ENCODE measurements at regions not wholly inside any gene's neighbourhood (a gene's known extent, or its start where the extent isn't known, plus 50 kb on each side); places are given as distances from the start of the nearest gene placed in this dataset.

GRCh38 chr5:135156715-135157404 is 122.8 kb upstream of the PITX1 start (continued):
- TF ChIP-seq HNF4G (IDR thresholded peaks at IDR 0.05; ENCODE audit: borderline replicate concordance, low read depth, low read length), result peak; percentile 78
- TF ChIP-seq HNF4G (CRISPR knock-in tag; IDR thresholded peaks at IDR 0.05; ENCODE audit: borderline replicate concordance, low read depth), result peak; percentile 85; the same call in 1 of the 2 replicates
- TF ChIP-seq REL (CRISPR knock-in tag; conservative IDR thresholded peaks at IDR 0.05), result no peak
- peak; percentile 90 for TF ChIP-seq RCOR2 (CRISPR knock-in tag; IDR thresholded peaks at IDR 0.05)
- 0 out of 2 replicates have a peak, but pooled peaks have one; percentile 40 for TF ChIP-seq RBAK (CRISPR knock-in tag; IDR thresholded peaks at IDR 0.05)
- TF ChIP-seq CSRNP1 (CRISPR knock-in tag; IDR thresholded peaks at IDR 0.05), result 0 out of 2 replicates have a peak, but pooled peaks have one; percentile 49
- TF ChIP-seq PREB (CRISPR knock-in tag; IDR thresholded peaks at IDR 0.05), result no peak
- peak; percentile 96 for TF ChIP-seq SALL1 (CRISPR knock-in tag; IDR thresholded peaks at IDR 0.05)
- TF ChIP-seq PAF1 (CRISPR knock-in tag; IDR thresholded peaks at IDR 0.05), result no peak
- no peak for TF ChIP-seq THYN1 (CRISPR knock-in tag; IDR thresholded peaks at IDR 0.05; ENCODE audit: borderline replicate concordance, low read depth)
- TF ChIP-seq ZNF878 (CRISPR knock-in tag; IDR thresholded peaks at IDR 0.05), result no peak
- TF ChIP-seq RFX3 (CRISPR knock-in tag; IDR thresholded peaks at IDR 0.05), result no peak
- peak; percentile 89 for TF ChIP-seq ISL2 (CRISPR knock-in tag; IDR thresholded peaks at IDR 0.05)
- peak; percentile 65 for TF ChIP-seq GATAD1 (CRISPR knock-in tag; IDR thresholded peaks at IDR 0.05)
- peak; percentile 92; the same call in 1 of the 2 replicates for TF ChIP-seq KDM3A (CRISPR knock-in tag; IDR thresholded peaks at IDR 0.05; ENCODE audit: low read depth)
- TF ChIP-seq NCOA1 (CRISPR knock-in tag; IDR thresholded peaks at IDR 0.05), result peak; percentile 57
- TF ChIP-seq ZNF274 (CRISPR knock-in tag; IDR thresholded peaks at IDR 0.05), result no peak
- no peak for TF ChIP-seq ZFP82 (CRISPR knock-in tag; IDR thresholded peaks at IDR 0.05; ENCODE audit: borderline replicate concordance)
- peak; percentile 52; the same call in 1 of the 2 replicates for TF ChIP-seq ZNF772 (CRISPR knock-in tag; IDR thresholded peaks at IDR 0.05)
- TF ChIP-seq ZNF546 (CRISPR knock-in tag; conservative IDR thresholded peaks at IDR 0.05), result 0 out of 2 replicates have a peak, but pooled peaks have one; percentile 26
- TF ChIP-seq KLF6 (CRISPR knock-in tag; IDR thresholded peaks at IDR 0.05), result peak; percentile 93
- TF ChIP-seq ZNF276 (CRISPR knock-in tag; IDR thresholded peaks at IDR 0.05; ENCODE audit: low read depth), result 0 out of 2 replicates have a peak, but pooled peaks have one; percentile 25
- peak; percentile 99 for TF ChIP-seq TGIF2 (CRISPR knock-in tag; IDR thresholded peaks at IDR 0.05)
- TF ChIP-seq NFYC (CRISPR knock-in tag; IDR thresholded peaks at IDR 0.05), result no peak; the same call in none of the 2 replicates
- TF ChIP-seq ZNF800 (CRISPR knock-in tag; IDR thresholded peaks at IDR 0.05), result no peak

All from HepG2 (cell line).